ENCODE measurements at regions not wholly inside any gene's neighbourhood (a gene's known extent, or its start where the extent isn't known, plus 50 kb on each side); places are given as distances from the start of the nearest gene placed in this dataset.

DNA sequence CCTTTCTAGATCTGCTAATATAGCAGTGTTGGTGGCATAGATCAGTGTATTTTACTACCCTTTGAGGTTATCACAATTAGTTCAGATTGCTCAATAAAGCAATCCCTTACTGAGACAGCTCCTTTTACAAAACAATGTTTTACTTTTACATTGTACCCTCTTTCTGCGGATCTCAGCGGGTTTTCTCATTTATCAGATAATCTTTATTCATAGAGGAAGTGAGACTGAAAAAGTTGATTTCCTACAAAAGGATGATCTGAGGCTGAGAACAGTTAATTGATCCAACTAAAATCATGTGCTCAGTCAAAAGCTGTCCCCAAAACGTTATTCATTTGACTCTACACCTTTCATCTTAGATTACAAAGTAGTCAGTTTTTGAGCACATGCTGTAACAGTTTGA is 2319.9 kb downstream of the LRRC4C start:
- TF ChIP-seq CTCF (IDR thresholded peaks at IDR 0.05; ENCODE audit: control extremely low read depth, extremely low read depth, low read depth, missing control alignments) = no peak
- no peak for DNase-seq (ENCODE audit: extremely low spot score)
- POLR2A ChIA-PET = no interaction called here
- CTCF ChIA-PET = no interaction called here

DNA sequence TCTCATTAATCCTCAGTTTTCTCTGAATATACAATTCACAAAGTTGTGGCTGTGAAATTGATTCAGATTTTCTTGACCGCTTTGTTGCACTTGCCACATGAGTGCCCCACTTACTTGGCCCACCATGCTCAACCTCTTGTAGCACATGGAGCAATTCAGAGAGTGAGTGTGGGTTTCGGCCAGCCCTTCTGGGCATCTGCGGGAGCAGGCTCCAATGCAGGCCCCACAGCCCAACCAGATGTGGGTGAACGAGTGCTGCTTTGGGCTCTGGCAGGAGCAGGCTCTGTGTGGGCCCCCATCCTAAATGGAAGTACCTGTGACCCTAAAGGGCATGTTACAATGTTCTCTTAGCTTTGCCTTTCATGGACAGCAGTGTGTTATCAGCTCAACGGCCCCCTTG is 2338.6 kb downstream of the LRRC4C start:
- CTCF ChIA-PET = no interaction called here
- TF ChIP-seq CTCF (IDR thresholded peaks at IDR 0.05; ENCODE audit: control extremely low read depth, extremely low read depth, low read depth, missing control alignments) = no peak
- POLR2A ChIA-PET = no interaction called here
- DNase-seq (ENCODE audit: extremely low spot score) = no peak

- ChIA-PET CTCF (no interaction called here), POLR2A (no interaction called here)
- DNase-seq (ENCODE audit: extremely low spot score) = no peak
- no peak for TF ChIP-seq CTCF (IDR thresholded peaks at IDR 0.05; ENCODE audit: control extremely low read depth, extremely low read depth, low read depth, missing control alignments)
Observed at GRCh38 chr11:39113606-39114005, 2345.8 kb downstream of the LRRC4C start.

GRCh38 chr11:39102236-39102635 is 2357.2 kb downstream of the LRRC4C start:
- CTCF ChIA-PET = no interaction called here
- no peak for DNase-seq (ENCODE audit: extremely low spot score)
- POLR2A ChIA-PET = no interaction called here
- no peak for TF ChIP-seq CTCF (IDR thresholded peaks at IDR 0.05; ENCODE audit: control extremely low read depth, extremely low read depth, low read depth, missing control alignments)

DNA sequence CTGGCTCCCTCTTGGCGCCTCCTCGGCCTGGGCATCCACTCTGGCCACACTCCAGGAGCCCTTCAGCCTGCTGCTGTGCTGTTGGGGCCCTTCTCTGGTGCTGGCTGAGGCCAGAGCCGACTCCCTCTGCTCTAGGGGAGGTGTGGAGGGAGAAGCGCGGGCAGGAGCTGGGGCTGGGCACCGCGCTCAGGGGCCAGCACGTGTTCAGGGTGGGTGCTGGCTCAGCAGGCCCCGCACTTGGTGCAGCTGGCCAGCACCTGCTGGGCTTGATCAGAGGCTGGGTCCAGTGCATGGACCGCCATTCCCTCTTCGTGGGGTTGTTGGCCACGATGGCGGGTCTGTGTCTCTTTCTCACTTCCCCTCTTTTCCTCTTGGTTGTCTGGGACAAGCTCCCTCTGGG is 2381.0 kb downstream of the LRRC4C start:
- no peak for TF ChIP-seq CTCF (IDR thresholded peaks at IDR 0.05; ENCODE audit: control extremely low read depth, extremely low read depth, low read depth, missing control alignments)
- no peak for DNase-seq (ENCODE audit: extremely low spot score)
- CTCF ChIA-PET = interaction anchor here (1.0 kb wide), 1 partner anchor 10 kb away, joined by 3 read pairs; no protein-coding TSS in a partner anchor
- POLR2A ChIA-PET = no interaction called here

- TF ChIP-seq CTCF (IDR thresholded peaks at IDR 0.05; ENCODE audit: control extremely low read depth, extremely low read depth, low read depth, missing control alignments) = no peak
- ChIA-PET POLR2A (no interaction called here), CTCF (interaction anchor here (1.3 to 1.7 kb wide), 2 partner anchors 11 to 15 kb away, joined by 3 to 4 read pairs; no protein-coding TSS in a partner anchor)
- DNase-seq (ENCODE audit: extremely low spot score) = no peak
Observed at GRCh38 chr11:39037611-39038010, 2421.8 kb downstream of the LRRC4C start.

DNA sequence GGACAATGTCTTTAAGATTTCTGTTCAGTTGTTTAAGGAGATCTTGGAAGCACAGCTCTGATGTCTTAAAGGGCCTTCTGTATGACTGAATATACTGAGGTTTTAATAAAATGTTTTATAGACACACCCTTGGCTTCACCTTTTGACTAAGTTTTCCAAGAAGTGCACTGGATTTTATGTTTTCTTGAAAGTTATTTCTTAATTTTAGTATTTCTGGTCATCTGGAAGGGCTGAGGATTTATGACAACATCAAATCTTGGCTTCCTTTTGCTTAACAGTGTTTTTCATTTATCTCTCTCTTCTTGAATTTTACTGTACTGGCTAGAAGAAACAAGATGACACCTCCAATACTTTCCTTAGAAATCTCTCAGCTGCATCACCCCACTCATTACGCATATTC is 2423.4 kb downstream of the LRRC4C start:
- no peak for TF ChIP-seq CTCF (IDR thresholded peaks at IDR 0.05; ENCODE audit: control extremely low read depth, extremely low read depth, low read depth, missing control alignments)
- no peak for DNase-seq (ENCODE audit: extremely low spot score)
- CTCF ChIA-PET = no interaction called here
- POLR2A ChIA-PET = no interaction called here

Measured in GM10248 (cell line).